HCT116 (cell line): ENCODE measurements at regions not wholly inside any gene's neighbourhood (a gene's known extent, or its start where the extent isn't known, plus 50 kb on each side); places are given as distances from the start of the nearest gene placed in this dataset.

Source experiments
- CTCF ChIP-seq, 3 experiments: fragments of 200-600 bp in 1 of 3; sonication (generic) in 1 of 3; IDR thresholded peaks in 2 of 3; conservative IDR thresholded peaks in 1 of 3; 2 replicates each; pipeline ENCODE4 v1.5.1; 2012 to 2017; ENCODE audit warnings: low read depth in 2 of 3, low read length in 2 of 3, antibody characterized with exemption in 1 of 3, borderline replicate concordance in 1 of 3, control low read depth in 1 of 3, mild to moderate bottlenecking in 1 of 3, mixed read lengths in 1 of 3, mixed run types in 1 of 3, moderate library complexity in 1 of 3; ENCODE audit not compliant: insufficient read depth in 1 of 3
- EZH2 ChIP-seq: fragments of 200-600 bp; sonication (generic); IDR thresholded peaks from 2 replicates; pipeline ENCODE4 v1.6.1; 2017; ENCODE audit warnings: antibody characterized with exemption, mixed run types
- EZH2phosphoT487 ChIP-seq: fragments of 200-600 bp; IDR thresholded peaks from 2 replicates; pipeline ENCODE4 v1.6.1; 2018; ENCODE audit warnings: antibody characterized with exemption, borderline replicate concordance
- POLR2A ChIP-seq: IDR thresholded peaks from 2 replicates; pipeline ENCODE4 v1.7.0; 2011; ENCODE audit warnings: borderline replicate concordance; ENCODE audit not compliant: insufficient read depth, insufficient read length; ENCODE audit errors: extremely low read depth
- RAD21 ChIP-seq: IDR thresholded peaks from 2 replicates; pipeline ENCODE4 v1.6.1; 2012; ENCODE audit warnings: low read depth, mild to moderate bottlenecking
- REST ChIP-seq: IDR thresholded peaks from 2 replicates; pipeline ENCODE4 v1.6.1; 2012; ENCODE audit warnings: low read depth
- SRF ChIP-seq: IDR thresholded peaks from 2 replicates; pipeline ENCODE4 v1.6.1; 2012; ENCODE audit warnings: low read depth

DNA sequence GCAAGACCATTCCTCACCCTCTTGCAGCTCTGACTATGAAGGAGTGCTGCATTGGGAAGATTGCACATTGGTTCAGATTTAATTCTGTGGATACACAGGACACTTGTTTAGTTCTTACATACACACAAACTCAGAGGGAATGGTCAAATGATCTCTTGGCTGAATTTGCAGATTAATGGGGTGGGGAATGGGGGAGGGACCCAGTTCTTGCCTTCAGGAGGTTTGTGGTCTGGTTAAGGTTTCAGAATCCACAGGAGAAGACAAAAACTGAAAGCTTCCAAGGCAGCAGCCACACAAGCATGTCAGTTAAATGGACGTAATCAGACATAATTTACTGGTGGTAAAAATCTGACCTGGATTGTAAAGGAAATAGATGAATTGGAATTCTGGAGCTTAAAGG is 257.1 kb upstream of the ROPN1 start:
- no peak for TF ChIP-seq CTCF (IDR thresholded peaks at IDR 0.05 in 2 of 3, conservative IDR thresholded peaks at IDR 0.05 in 1 of 3; ENCODE audit: borderline replicate concordance in 1 of 3, insufficient read depth in 1 of 3, low read depth in 2 of 3, low read length in 2 of 3)
- no peak for TF ChIP-seq POLR2A
- no peak for TF ChIP-seq EZH2phosphoT487
- TF ChIP-seq RAD21: no peak
- no peak for TF ChIP-seq REST
- TF ChIP-seq SRF: no peak
- no peak for TF ChIP-seq EZH2
